HG02642 (cell line): ENCODE measurements at regions not wholly inside any gene's neighbourhood (a gene's known extent, or its start where the extent isn't known, plus 50 kb on each side); places are given as distances from the start of the nearest gene placed in this dataset.

Experiments used
- ATAC-seq: cut with Tn5 transposase; IDR thresholded peaks from one replicate; pipeline ENCODE4 v1.9.1; 2021; ENCODE audit warnings: mild to moderate bottlenecking; ENCODE audit not compliant: unreplicated experiment, poor library complexity

- ATAC-seq, result no peak
These were observed 228.8 kb downstream of the SMARCA2 start for GRCh38 chr9:2243666-2244555.

DNA sequence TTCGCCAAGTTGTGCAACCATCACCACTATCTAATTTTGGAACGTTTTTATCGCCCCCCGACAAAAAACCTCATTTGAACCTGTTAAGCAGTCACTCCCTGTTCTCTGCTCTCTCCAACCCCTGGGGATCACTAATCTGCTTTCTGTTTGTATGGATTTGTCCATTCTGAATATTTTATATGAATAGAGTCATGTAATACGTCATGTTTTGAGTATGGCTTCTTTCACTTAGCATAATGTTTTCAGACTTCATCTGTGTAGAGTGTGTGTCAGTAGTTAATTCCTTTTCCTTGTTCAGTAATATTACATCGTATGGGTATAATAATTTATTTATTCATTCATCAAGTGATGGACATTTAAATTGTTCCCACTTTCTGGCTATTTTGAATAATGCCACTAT lies 232.2 kb downstream of the SMARCA2 start:
- no peak for ATAC-seq

GRCh38 chr9:2248768-2249265 lies 233.7 kb downstream of the SMARCA2 start:
- ATAC-seq, result no peak

DNA sequence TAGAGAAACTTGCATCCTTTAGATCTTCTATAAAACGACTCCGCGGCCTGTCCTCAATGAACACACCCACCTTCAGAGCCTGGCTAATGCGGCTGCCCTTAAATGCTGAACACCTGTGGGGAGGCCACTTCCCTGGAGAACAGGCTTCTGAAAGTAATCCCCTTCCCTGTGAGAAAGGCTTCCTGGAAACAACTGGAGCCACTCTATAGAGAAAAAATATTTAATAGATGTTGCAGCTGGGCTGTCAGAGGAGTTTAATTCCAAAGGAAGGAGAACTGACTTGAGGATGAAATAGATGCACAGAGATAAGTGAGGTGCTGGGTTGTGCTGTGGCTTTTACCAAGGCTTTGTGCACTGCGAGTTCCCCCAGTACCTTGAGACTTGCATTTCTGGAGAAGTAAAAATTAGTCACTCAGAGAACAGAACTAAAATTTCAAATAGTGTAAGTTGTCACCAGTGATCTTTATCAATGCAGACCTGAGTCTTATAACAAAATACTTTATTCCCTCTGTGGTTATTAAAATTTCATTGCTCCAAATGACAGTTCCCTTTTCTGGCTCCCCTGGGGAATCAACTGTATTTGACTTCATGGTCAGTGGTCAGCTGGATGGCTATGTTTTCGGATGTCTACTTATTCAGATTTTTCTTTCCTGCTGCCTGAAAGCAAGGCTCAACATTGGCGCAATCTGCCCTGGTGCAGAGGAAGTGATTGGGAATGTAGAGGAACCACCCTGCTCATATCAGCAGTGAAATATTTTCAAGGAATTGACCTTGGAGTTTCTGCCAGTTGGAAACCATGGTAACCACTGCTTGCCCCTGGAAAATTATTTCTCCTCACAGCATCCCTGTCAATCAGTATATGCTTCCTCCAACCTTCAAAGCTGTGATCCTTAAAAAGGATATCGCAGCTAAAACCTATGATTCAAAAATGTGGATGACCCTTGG lies 238.8 kb downstream of the SMARCA2 start:
- ATAC-seq, result no peak

DNA sequence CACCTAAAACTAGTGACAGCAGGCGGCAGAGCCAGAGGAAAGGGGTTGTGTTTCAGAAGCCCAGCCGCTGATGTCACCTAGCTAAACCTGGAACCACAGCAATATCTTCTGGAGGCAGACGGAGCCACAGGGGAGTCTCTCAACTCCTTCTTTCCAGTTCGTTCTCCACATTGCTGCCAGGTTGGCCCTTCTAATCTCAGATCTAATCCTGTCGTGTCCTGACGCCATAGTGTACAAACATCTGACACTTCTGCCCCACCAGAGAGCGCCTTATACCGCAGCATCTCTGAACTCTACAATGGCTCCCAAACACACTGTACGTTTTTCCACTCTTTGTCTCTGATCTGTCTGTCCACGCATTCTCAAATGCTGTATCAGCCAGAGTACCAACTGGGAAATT lies 240.0 kb downstream of the SMARCA2 start:
- no peak for ATAC-seq

- no peak for ATAC-seq
These were observed 242.2 kb downstream of the SMARCA2 start for GRCh38 chr9:2257248-2257929.

GRCh38 chr9:2260417-2261306 lies 245.5 kb downstream of the SMARCA2 start:
- ATAC-seq, result no peak

DNA sequence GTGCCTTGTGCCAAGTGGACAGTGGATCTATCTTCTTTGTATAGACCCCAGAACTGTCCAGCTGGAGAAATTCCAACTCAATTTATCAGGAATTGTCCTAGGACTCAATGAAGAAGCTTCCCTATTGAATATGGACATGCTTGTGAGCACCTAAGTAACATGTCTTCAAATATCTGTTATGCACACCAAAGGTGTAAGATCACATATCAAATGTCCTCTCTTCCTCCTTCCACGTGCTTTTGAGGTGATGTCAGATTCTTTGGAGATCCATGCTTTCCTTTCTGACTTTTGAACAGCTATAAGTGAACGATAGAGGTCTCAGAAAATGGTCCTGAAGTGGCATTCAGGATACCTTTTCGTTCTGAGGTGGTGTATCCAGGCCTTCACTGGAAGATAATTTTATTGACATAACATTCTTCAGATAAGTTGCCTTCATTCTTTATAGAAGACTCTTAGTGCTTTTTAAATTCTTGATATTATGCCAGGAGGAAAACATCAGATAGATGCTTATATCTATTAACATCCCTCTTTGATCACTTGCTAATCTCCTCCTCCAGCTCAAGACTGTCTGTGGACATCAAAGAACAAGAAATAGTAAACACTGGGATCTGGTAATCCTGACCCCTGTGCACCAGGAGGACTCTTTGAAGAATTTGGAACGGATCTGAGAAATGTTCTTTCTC lies 246.4 kb downstream of the SMARCA2 start:
- ATAC-seq, result no peak

DNA sequence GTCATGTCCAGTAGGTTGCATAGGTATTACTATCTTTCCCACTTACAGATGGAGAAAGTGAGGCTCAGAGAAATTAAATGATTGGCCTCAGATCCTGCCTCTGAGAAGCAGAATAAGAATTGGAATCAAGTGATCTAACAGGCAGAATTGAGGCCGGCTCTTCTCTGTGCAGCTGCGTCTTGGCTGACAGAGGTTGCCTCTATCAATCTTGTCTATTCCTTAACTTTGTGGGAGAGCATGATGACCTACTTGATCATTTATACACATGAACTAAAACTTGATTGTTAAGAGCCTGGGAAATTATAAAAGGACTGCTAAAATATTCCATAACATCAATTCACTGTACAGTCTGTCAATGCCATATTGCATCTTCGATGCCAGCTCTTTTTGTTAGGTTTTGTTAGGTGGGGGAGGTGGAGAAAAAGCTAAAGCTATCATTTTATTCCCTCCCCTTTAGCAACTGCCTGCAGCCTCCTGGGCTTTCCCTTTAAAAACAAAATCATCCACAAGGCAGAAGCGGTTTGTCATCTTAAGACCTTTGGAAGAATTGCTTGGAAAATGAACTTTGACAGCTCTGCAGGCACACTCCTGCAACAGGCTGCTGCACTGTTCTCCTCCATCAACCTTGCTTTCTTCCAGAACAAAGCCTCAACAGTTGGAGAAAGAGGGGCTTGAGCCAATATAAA lies 247.4 kb downstream of the SMARCA2 start:
- ATAC-seq, result no peak

DNA sequence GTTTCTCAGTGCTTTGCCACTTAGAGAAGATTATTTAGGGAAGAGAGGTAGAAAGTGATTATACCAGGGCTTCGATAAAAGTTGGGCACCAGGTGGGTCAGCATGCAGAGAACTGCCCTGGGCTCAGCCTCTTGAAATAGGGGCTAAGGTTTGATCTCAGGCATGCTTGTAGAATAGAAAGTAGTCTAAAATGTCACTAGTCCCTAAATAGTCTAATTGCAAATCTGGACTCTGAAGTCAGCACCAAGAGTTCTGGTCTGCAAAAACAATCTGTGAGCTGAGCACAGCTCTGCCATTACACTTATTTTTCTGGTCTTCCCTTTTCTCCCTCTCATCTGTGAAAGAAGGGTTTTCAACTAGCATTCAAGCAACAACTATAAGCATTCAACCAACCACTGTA lies 248.0 kb downstream of the SMARCA2 start:
- no peak for ATAC-seq

DNA sequence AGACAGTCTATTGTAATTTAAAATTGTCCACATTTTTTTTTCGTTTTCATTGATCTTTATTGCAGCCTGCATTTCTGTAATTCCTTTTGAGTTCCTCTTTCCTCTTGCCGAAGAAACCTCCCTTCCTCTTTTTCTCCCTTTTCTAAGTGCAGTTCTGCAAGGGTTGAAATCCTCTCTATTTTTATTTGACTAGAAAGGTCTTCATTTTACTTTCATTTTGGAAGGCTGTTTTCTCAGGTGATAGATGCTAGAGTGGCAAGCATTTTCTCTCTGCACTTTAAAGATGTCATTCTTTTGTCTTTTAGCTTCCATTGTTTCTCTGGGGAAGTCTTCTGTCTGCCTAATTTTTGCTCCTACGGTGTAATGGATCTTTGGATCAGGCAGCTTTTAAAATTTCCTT lies 248.5 kb downstream of the SMARCA2 start:
- ATAC-seq, result no peak

- no peak for ATAC-seq
These were observed 248.9 kb downstream of the SMARCA2 start for GRCh38 chr9:2264081-2264480.

GRCh38 chr9:2267181-2267745 lies 252.1 kb downstream of the SMARCA2 start:
- ATAC-seq, result no peak

DNA sequence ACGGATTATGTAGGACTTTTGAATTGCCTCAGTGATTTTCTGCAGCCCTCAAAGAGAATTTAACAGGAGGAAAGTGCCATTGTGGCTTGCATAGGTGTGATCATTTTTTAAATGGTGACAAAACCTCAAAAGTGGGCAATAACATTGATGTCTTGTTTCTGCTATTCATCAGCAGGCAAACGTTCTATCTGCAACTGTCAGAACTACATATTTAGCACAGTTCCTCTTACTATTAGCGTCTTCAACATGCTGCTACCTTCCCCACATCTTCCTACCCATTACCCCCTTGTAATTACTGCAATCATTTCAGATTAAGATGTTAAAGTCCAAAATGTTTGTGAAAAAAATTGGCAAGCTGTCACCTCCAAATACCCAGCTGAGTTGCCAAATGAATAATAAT lies 254.6 kb downstream of the SMARCA2 start:
- ATAC-seq, result no peak

GRCh38 chr9:2270565-2270964 lies 255.4 kb downstream of the SMARCA2 start:
- no peak for ATAC-seq

GRCh38 chr9:2271426-2271825 lies 256.3 kb downstream of the SMARCA2 start:
- ATAC-seq, result no peak

GRCh38 chr9:2274762-2275161 lies 259.6 kb downstream of the SMARCA2 start:
- no peak for ATAC-seq

DNA sequence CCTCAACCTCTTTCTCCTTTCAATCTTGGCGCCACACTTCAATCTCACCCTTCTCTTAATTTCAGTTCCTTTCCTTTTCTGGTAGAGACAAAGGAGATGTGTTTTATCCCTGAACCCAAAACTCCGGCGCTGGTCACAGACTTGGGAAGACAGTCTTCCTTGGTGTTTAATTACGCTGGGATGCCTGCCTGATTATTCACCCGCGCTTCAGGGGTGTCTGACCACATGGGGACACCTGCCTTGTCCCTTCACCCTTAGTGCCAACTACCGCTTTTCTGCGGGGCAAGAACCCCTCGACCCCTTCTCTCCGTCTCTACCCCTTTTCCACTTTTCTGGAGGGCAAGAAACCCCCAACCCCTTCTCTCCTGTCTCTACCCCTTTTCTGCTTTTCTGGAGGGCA lies 261.1 kb downstream of the SMARCA2 start:
- ATAC-seq, result no peak
